HG02571 (cell line): ENCODE measurements at regions not wholly inside any gene's neighbourhood (a gene's known extent, or its start where the extent isn't known, plus 50 kb on each side); places are given as distances from the start of the nearest gene placed in this dataset.

Source experiments
- ATAC-seq: cut with Tn5 transposase; IDR thresholded peaks from one replicate; pipeline ENCODE4 v1.9.1; 2021; ENCODE audit warnings: mild to moderate bottlenecking, moderate library complexity; ENCODE audit not compliant: unreplicated experiment

- no peak for ATAC-seq
These were observed 389.7 kb downstream of the TAF11L14 start for GRCh38 chr5:18023986-18024385.

- ATAC-seq: no peak
These were observed 390.3 kb downstream of the TAF11L14 start for GRCh38 chr5:18024542-18024941.

- no peak for ATAC-seq
These were observed 393.1 kb downstream of the TAF11L14 start for GRCh38 chr5:18027241-18027867.

- ATAC-seq: no peak
These were observed 393.8 kb downstream of the TAF11L14 start for GRCh38 chr5:18028036-18028435.

- ATAC-seq: no peak
These were observed 398.5 kb downstream of the TAF11L14 start for GRCh38 chr5:18032744-18033143.

GRCh38 chr5:18036531-18036930, 402.3 kb downstream of the TAF11L14 start:
- ATAC-seq: no peak

GRCh38 chr5:18037718-18038117, 403.5 kb downstream of the TAF11L14 start:
- no peak for ATAC-seq

GRCh38 chr5:18043344-18043743, 409.1 kb downstream of the TAF11L14 start:
- no peak for ATAC-seq

- ATAC-seq: no peak
These were observed 414.2 kb downstream of the TAF11L14 start for GRCh38 chr5:18048449-18048848.

GRCh38 chr5:18050345-18050744, 416.1 kb downstream of the TAF11L14 start:
- ATAC-seq: no peak

GRCh38 chr5:18050776-18051175, 416.5 kb downstream of the TAF11L14 start:
- ATAC-seq: no peak

GRCh38 chr5:18051953-18052352, 417.7 kb downstream of the TAF11L14 start:
- no peak for ATAC-seq

- ATAC-seq: no peak
These were observed 418.3 kb downstream of the TAF11L14 start for GRCh38 chr5:18052569-18052968.

- ATAC-seq: no peak
These were observed 423.5 kb downstream of the TAF11L14 start for GRCh38 chr5:18057725-18058124.

GRCh38 chr5:18067615-18068014, 433.4 kb downstream of the TAF11L14 start:
- ATAC-seq: no peak

- no peak for ATAC-seq
These were observed 434.6 kb downstream of the TAF11L14 start for GRCh38 chr5:18068826-18069225.

- ATAC-seq: no peak
These were observed 435.5 kb downstream of the TAF11L14 start for GRCh38 chr5:18069790-18070189.

GRCh38 chr5:18072600-18072999, 438.3 kb downstream of the TAF11L14 start:
- no peak for ATAC-seq

GRCh38 chr5:18074961-18075360, 440.7 kb downstream of the TAF11L14 start:
- no peak for ATAC-seq

- no peak for ATAC-seq
These were observed 443.9 kb downstream of the TAF11L14 start for GRCh38 chr5:18078157-18078556.

- ATAC-seq: no peak
These were observed 445.6 kb downstream of the TAF11L14 start for GRCh38 chr5:18079831-18080230.

- no peak for ATAC-seq
These were observed 453.8 kb downstream of the TAF11L14 start for GRCh38 chr5:18088020-18088579.

GRCh38 chr5:18090177-18090576, 455.9 kb downstream of the TAF11L14 start:
- no peak for ATAC-seq
